ENCODE measurements at regions not wholly inside any gene's neighbourhood (a gene's known extent, or its start where the extent isn't known, plus 50 kb on each side); places are given as distances from the start of the nearest gene placed in this dataset.

- H3K27ac ChIP-seq (ENCODE audit: poor library complexity, severe bottlenecking) = no peak overlapping the region
- ATAC-seq (ENCODE audit: low read depth) (no peak), DNase-seq (ENCODE audit: low spot score) (no peak)
- no peak overlapping the region for H3K4me3 ChIP-seq (ENCODE audit: severe bottlenecking)
- no peaks in the 10 kb centered on the region for H3K4me1 ChIP-seq (ENCODE audit: insufficient read depth, poor library complexity, severe bottlenecking)
- TF ChIP-seq CTCF (IDR thresholded peaks at IDR 0.05; ENCODE audit: poor library complexity, severe bottlenecking) = no peak
- H3K9me3 ChIP-seq (ENCODE audit: severe bottlenecking) = no peaks in the 10 kb centered on the region
- no peaks in the 10 kb centered on the region for H3K36me3 ChIP-seq (ENCODE audit: low read depth)
- H3K27me3 ChIP-seq (ENCODE audit: insufficient read depth, poor library complexity, severe bottlenecking) = no peaks in the 10 kb centered on the region
These were observed 50.6 kb downstream of the SLIT2 start for GRCh38 chr4:20302336-20302735.

- Histone ChIP-seq H3K9me3 (ENCODE audit: severe bottlenecking) (no peaks in the 10 kb centered on the region), H3K36me3 (ENCODE audit: low read depth) (no peaks in the 10 kb centered on the region), H3K27ac (ENCODE audit: poor library complexity, severe bottlenecking) (no peak overlapping the region), H3K4me1 (ENCODE audit: insufficient read depth, poor library complexity, severe bottlenecking) (no peaks in the 10 kb centered on the region), H3K27me3 (ENCODE audit: insufficient read depth, poor library complexity, severe bottlenecking) (no peaks in the 10 kb centered on the region), H3K4me3 (ENCODE audit: severe bottlenecking) (no peak overlapping the region)
- no peak for TF ChIP-seq CTCF (IDR thresholded peaks at IDR 0.05; ENCODE audit: poor library complexity, severe bottlenecking)
- DNase-seq (ENCODE audit: low spot score) = no peak
- no peak for ATAC-seq (ENCODE audit: low read depth)
These were observed 54.3 kb downstream of the SLIT2 start for GRCh38 chr4:20305976-20306375.

- Histone ChIP-seq H3K4me1 (ENCODE audit: insufficient read depth, poor library complexity, severe bottlenecking) (no peaks in the 10 kb centered on the region), H3K4me3 (ENCODE audit: severe bottlenecking) (no peak overlapping the region), H3K9me3 (ENCODE audit: severe bottlenecking) (no peaks in the 10 kb centered on the region), H3K27ac (ENCODE audit: poor library complexity, severe bottlenecking) (no peak overlapping the region), H3K27me3 (ENCODE audit: insufficient read depth, poor library complexity, severe bottlenecking) (no peaks in the 10 kb centered on the region), H3K36me3 (ENCODE audit: low read depth) (no peaks in the 10 kb centered on the region)
- TF ChIP-seq CTCF (IDR thresholded peaks at IDR 0.05; ENCODE audit: poor library complexity, severe bottlenecking) = no peak
- DNase-seq (ENCODE audit: low spot score) (no peak), ATAC-seq (ENCODE audit: low read depth) (no peak)
These were observed 60.2 kb downstream of the SLIT2 start for GRCh38 chr4:20311856-20312255.

- DNase-seq (ENCODE audit: low spot score) = no peak
- Histone ChIP-seq H3K36me3 (ENCODE audit: low read depth) (no peaks in the 10 kb centered on the region), H3K4me1 (ENCODE audit: insufficient read depth, poor library complexity, severe bottlenecking) (no peaks in the 10 kb centered on the region)
These were observed 61.7 kb downstream of the SLIT2 start for GRCh38 chr4:20313237-20314030.

More at GRCh38 chr4:20313237-20314030, 61.7 kb downstream of the SLIT2 start:
- Histone ChIP-seq H3K27ac (ENCODE audit: poor library complexity, severe bottlenecking) (no peak overlapping the region), H3K27me3 (ENCODE audit: insufficient read depth, poor library complexity, severe bottlenecking) (no peaks in the 10 kb centered on the region), H3K4me3 (ENCODE audit: severe bottlenecking) (no peak overlapping the region), H3K9me3 (ENCODE audit: severe bottlenecking) (no peaks in the 10 kb centered on the region)
- no peak for TF ChIP-seq CTCF (IDR thresholded peaks at IDR 0.05; ENCODE audit: poor library complexity, severe bottlenecking)
- ATAC-seq (ENCODE audit: low read depth) = no peak

Measured in RWPE2 (cell line).